ENCODE measurements at regions not wholly inside any gene's neighbourhood (a gene's known extent, or its start where the extent isn't known, plus 50 kb on each side); places are given as distances from the start of the nearest gene placed in this dataset.

GRCh38 chr9:31541721-31542281 lies 842.6 kb upstream of the ACO1 start:
- no peaks in the 10 kb centered on the region for H3K27me3 ChIP-seq (replicated peaks in 1 of 4; ENCODE audit: control insufficient read depth in 3 of 4, extremely low read depth in 1 of 4, insufficient read depth in 3 of 4, low read length in 3 of 4)
- DNase-seq (ENCODE audit: low read depth in 1 of 2, low spot score in 2 of 2) (no peak), FAIRE-seq (no peak)
- no peak overlapping the region for H2BK20ac ChIP-seq (ENCODE audit: low read length)
- H3K56ac ChIP-seq (replicated peaks; ENCODE audit: insufficient read length, low read depth, low read length): no peak overlapping the region
- peak overlapping the region; percentile 15 for H2BK120ac ChIP-seq (replicated peaks; ENCODE audit: low read depth, low read length)
- no peak overlapping the region for H2AK5ac ChIP-seq (ENCODE audit: low read depth, low read length)
- H4K20me1 ChIP-seq (replicated peaks in 1 of 2; ENCODE audit: control insufficient read depth in 1 of 2, insufficient read depth in 2 of 2, low read length in 2 of 2): no peaks in the 10 kb centered on the region
- no peak overlapping the region for H3K9ac ChIP-seq (replicated peaks in 1 of 4; ENCODE audit: extremely low read depth in 1 of 4, low read depth in 3 of 4, low read length in 3 of 4)
- no peaks in the 10 kb centered on the region for H3K23me2 ChIP-seq (ENCODE audit: low read depth, low read length)
- no peaks in the 10 kb centered on the region for H3K79me1 ChIP-seq (ENCODE audit: low read depth, low read length)
- no peak overlapping the region for H3K14ac ChIP-seq (ENCODE audit: insufficient read length)
- no peak overlapping the region for H4K5ac ChIP-seq (ENCODE audit: insufficient read length, low read depth, low read length)
- H2BK15ac ChIP-seq (ENCODE audit: low read length): no peak overlapping the region
- 84% methylated on average over 4 of the region's 4 CpGs; no CpG with 5 or more reads in 1 of the 2 experiments for WGBS, 2 experiments (ENCODE audit: extremely low coverage in 1 of 2, insufficient coverage in 1 of 2, insufficient read length in 1 of 2, insufficient replicate concordance in 2 of 2, low coverage in 1 of 2, low lambda C conversion rate in 2 of 2, missing lambda C conversion rate in 1 of 2)
- H3K18ac ChIP-seq (ENCODE audit: extremely low read depth, low read length): no peak overlapping the region
- no peak overlapping the region for H4K8ac ChIP-seq (ENCODE audit: extremely low read depth, insufficient read depth, low read length)
- no peak overlapping the region for H3K4me2 ChIP-seq (ENCODE audit: insufficient read depth in 1 of 2, low read depth in 2 of 2, low read length in 2 of 2)
- no peaks in the 10 kb centered on the region for H3K9me3 ChIP-seq (ENCODE audit: insufficient read depth in 2 of 2, low read depth in 1 of 2, low read length in 1 of 2)
- no peak overlapping the region for H3K23ac ChIP-seq (ENCODE audit: insufficient read length)
- POLR2A ChIA-PET (ENCODE audit: partially characterized antibody): no interaction called here
- H3K79me2 ChIP-seq (ENCODE audit: control insufficient read depth in 1 of 2, insufficient read depth in 2 of 2, low read length in 2 of 2): no peaks in the 10 kb centered on the region
- no peak overlapping the region for H2BK12ac ChIP-seq (ENCODE audit: low read depth, low read length)
- no peak overlapping the region for H3K27ac ChIP-seq (ENCODE audit: low read depth, low read length)
- H2AFZ ChIP-seq (ENCODE audit: low read length): no peak overlapping the region
- no peak overlapping the region for H2BK5ac ChIP-seq (ENCODE audit: low read depth, low read length)
- CTCF ChIA-PET (ENCODE audit: partially characterized antibody): interaction anchor here (0.9 to 2.9 kb wide), 18 partner anchors 9 to 264 kb away, joined by 3 to 10 read pairs (median 4); no protein-coding TSS in a partner anchor
- H4K91ac ChIP-seq (replicated peaks; ENCODE audit: insufficient read length, low read length): no peak overlapping the region
- H3K4me1 ChIP-seq (replicated peaks in 1 of 4; ENCODE audit: control insufficient read depth in 3 of 4, insufficient read depth in 4 of 4, low read length in 3 of 4): peaks cover 0 to 5% (median 4%) of the 10 kb centered on the region in 4 experiments; a peak in 4 of 7 replicates
- H3K4me3 ChIP-seq (ENCODE audit: extremely low read depth in 1 of 4, insufficient read depth in 2 of 4, low read depth in 3 of 4, low read length in 4 of 4): no peak overlapping the region
- no peak overlapping the region for H3K4ac ChIP-seq (replicated peaks; ENCODE audit: insufficient read length, low read depth, low read length)
- no peaks in the 10 kb centered on the region for H3K36me3 ChIP-seq (ENCODE audit: control insufficient read depth in 2 of 4, insufficient read depth in 4 of 4, low read length in 3 of 4)
- TF ChIP-seq TBP (IDR thresholded peaks at IDR 0.05; ENCODE audit: low read depth, low read length): no peak
- no peak for TF ChIP-seq SIRT6 (IDR thresholded peaks at IDR 0.05; ENCODE audit: low read length)
- TF ChIP-seq RFX5 (IDR thresholded peaks at IDR 0.05; ENCODE audit: borderline replicate concordance, low read depth, low read length): no peak
- no peak for TF ChIP-seq POU5F1 (IDR thresholded peaks at IDR 0.05; ENCODE audit: low read depth, low read length)
- TF ChIP-seq SP1 (IDR thresholded peaks at IDR 0.05; ENCODE audit: low read depth, low read length): no peak
- TF ChIP-seq CHD1 (IDR thresholded peaks at IDR 0.05; ENCODE audit: low read depth, low read length): no peak
- no peak for TF ChIP-seq GTF2F1 (IDR thresholded peaks at IDR 0.05; ENCODE audit: borderline replicate concordance, low read depth, low read length)
- TF ChIP-seq JUND (IDR thresholded peaks at IDR 0.05; ENCODE audit: low read length): no peak
- TF ChIP-seq SP2 (IDR thresholded peaks at IDR 0.05; ENCODE audit: low read length): no peak
- no peak for TF ChIP-seq TAF7 (optimal IDR thresholded peaks at IDR 0.05; ENCODE audit: borderline replicate concordance, low read depth, low read length)
- TF ChIP-seq BCL11A (IDR thresholded peaks at IDR 0.05; ENCODE audit: low read depth in 2 of 2, low read length in 2 of 2): no peak
- no peak for TF ChIP-seq TEAD4 (IDR thresholded peaks at IDR 0.05; ENCODE audit: low read depth, low read length)
- no peak for TF ChIP-seq RNF2 (IDR thresholded peaks at IDR 0.05; ENCODE audit: borderline replicate concordance, low read depth, low read length, missing control alignments, poor library complexity, severe bottlenecking)
- no peak for TF ChIP-seq HDAC2 (IDR thresholded peaks at IDR 0.05; ENCODE audit: borderline replicate concordance in 1 of 2, low read depth in 2 of 2, low read length in 2 of 2)
- no peak for TF ChIP-seq NANOG (IDR thresholded peaks at IDR 0.05; ENCODE audit: insufficient read depth, low read depth, low read length, poor library complexity, severe bottlenecking)
